ENCODE measurements at regions not wholly inside any gene's neighbourhood (a gene's known extent, or its start where the extent isn't known, plus 50 kb on each side); places are given as distances from the start of the nearest gene placed in this dataset.

DNA sequence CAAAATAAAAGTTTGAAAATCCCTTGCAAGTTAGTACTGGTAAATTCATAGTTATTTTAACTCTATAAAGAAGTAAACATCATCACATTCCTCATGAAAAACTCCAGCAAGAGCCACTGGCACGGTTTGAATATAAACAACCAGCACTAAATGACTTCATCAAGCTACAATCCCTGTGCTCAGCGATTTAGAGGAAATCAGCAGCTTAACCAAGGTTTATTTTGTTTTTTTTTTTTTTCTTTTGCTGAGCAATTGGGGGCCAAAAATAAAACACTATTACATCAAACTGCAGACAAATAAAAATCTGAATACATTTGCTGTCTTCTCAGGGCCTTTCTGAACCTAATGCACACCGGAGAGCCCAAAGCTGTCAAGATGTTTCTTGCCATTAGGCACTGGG lies 106.2 kb upstream of the SLC24A2 start:
- TF ChIP-seq CTCF (IDR thresholded peaks at IDR 0.05): no peak

DNA sequence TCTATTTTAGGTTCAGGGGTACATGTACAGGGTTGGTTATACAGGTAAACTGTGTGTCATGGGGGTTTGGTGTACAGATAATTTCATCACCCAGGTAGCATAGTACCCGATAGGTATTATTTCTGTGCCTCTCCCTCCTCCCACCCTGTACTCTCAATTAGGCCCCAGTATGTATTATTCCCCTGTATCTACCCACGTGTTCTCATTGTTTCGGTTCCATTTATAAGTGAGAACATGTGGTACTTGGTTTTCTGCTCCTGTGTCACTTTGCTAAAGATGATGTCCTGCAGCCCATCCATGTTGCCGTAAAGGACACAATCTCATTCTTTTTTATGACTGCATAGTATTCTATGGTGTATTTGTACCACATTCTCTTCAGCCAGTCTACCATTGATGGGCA lies 96.8 kb upstream of the SLC24A2 start:
- no peak for TF ChIP-seq CTCF (IDR thresholded peaks at IDR 0.05)

- TF ChIP-seq CTCF (IDR thresholded peaks at IDR 0.05): no peak
Observed at GRCh38 chr9:19879062-19879461, 90.2 kb upstream of the SLC24A2 start.

DNA sequence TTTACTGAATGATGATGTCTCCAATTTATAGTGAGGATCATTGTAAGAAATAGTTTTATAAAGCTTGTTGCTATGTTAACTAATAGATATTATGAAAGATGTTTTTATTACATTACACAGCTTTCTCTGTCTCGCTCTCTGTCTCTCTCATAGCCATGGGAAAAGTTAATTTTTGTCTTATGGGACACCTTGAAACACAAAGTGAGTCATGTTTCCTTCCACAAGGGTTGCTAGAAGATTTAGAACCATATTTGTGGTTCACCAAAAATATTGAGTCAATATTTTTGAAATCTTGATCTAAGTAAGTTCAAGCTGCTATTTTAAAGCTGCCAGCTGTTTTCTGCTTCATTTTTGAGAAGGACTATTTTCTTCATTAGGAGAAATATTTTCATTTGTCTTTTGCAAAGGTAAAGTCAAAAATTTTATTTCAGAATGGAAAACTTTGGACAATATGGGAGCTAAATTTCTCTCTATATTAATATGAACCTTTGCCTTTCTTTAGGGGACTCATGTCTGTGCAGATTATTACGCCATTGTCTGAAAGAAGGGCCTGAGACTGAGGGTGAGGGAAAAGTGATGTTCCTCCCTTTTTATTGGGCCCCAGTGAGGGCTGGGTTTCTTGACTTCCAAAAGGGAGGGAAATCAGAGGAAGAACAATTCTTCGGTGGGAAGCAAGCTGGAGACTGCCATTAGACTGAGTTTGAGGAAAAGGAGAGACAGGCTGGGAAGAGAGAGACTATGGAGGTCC lies 87.9 kb upstream of the SLC24A2 start:
- no peak for TF ChIP-seq CTCF (IDR thresholded peaks at IDR 0.05)

GRCh38 chr9:19875291-19875920 lies 86.6 kb upstream of the SLC24A2 start:
- TF ChIP-seq CTCF (IDR thresholded peaks at IDR 0.05): no peak

- no peak for TF ChIP-seq CTCF (IDR thresholded peaks at IDR 0.05)
Observed at GRCh38 chr9:19870988-19871387, 82.2 kb upstream of the SLC24A2 start.

- no peak for TF ChIP-seq CTCF (IDR thresholded peaks at IDR 0.05)
Observed at GRCh38 chr9:19840953-19841352, 52.1 kb upstream of the SLC24A2 start.
